ENCODE measurements at regions not wholly inside any gene's neighbourhood (a gene's known extent, or its start where the extent isn't known, plus 50 kb on each side); places are given as distances from the start of the nearest gene placed in this dataset.

- no peak overlapping the region for H3K27ac Mint-ChIP-seq (ENCODE audit: low read depth)
- no peaks in the 10 kb centered on the region for H3K27me3 Mint-ChIP-seq
- H3K9me3 Mint-ChIP-seq, result no peaks in the 10 kb centered on the region
- ATAC-seq (replicated peaks; ENCODE audit: extremely low read depth, poor library complexity, severe bottlenecking), result no peak
- no peak overlapping the region for H3K4me3 Mint-ChIP-seq
- peaks cover 11% of the 10 kb centered on the region for H3K4me1 Mint-ChIP-seq
- DNase-seq (ENCODE audit: low spot score in 2 of 2), result no peak
- H3K36me3 Mint-ChIP-seq (ENCODE audit: insufficient read depth), result no peaks in the 10 kb centered on the region
Measured at GRCh38 chr5:68444833-68445232, 229.3 kb downstream of the PIK3R1 start.

DNA sequence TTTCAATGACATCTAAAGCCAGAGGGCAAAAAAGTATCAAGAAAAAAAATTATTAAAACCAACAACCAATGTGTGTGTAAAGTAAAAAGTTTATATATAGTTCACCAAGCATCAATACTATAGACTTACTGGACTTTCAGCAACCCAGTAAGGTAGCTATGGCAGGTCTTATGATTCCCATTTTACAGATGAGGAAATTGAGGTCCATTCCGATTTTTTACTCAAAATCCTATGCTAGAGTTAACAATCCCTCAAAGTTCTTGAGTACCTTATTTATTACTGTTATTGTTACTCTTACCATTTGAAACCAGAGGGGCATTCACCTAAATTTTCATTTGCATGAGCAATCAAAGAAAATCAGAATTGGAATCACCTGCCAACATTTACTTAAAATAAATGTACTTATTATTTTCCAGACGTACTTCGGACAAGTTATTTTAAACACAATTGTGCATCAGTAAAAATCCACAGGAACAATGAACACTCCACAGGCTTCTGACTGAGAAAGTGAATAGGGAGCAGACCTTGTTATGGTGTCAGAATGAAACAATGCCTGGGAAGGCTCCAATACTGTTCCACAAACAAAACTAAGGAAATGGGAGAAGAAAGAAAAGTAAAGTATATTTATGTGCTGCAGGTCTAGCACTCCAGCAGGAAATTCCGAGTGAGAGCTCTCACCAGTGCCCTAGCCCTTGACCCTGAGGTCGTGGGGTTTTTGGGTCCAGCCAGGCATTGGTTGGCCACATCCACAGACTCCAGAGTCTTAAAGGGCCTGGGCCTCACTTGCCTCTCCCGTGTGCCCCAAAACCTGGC is 229.9 kb downstream of the PIK3R1 start:
- ATAC-seq (replicated peaks; ENCODE audit: extremely low read depth, poor library complexity, severe bottlenecking), result no peak
- H3K4me3 Mint-ChIP-seq, result no peak overlapping the region
- no peaks in the 10 kb centered on the region for H3K27me3 Mint-ChIP-seq
- H3K9me3 Mint-ChIP-seq, result no peaks in the 10 kb centered on the region
- no peak overlapping the region for H3K27ac Mint-ChIP-seq (ENCODE audit: low read depth)
- DNase-seq (ENCODE audit: low spot score in 2 of 2), result no peak
- no peaks in the 10 kb centered on the region for H3K36me3 Mint-ChIP-seq (ENCODE audit: insufficient read depth)
- H3K4me1 Mint-ChIP-seq, result peaks cover 11% of the 10 kb centered on the region

DNA sequence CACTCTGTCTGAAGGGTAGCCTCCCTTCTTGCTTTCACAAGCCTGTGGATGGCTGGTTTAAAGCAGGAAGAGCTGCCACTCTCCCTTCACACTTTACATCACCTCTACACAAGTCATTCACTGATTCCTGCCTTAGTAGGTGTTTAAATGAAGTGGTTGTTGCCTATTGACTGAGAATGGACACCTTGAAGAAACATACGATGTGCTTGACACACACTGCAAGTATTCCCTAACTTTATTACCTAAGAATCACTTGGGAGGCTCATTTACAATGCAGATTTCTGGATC is 230.5 kb downstream of the PIK3R1 start:
- Mint-ChIP-seq H3K27me3 (no peaks in the 10 kb centered on the region), H3K9me3 (no peaks in the 10 kb centered on the region)
- no peak for DNase-seq (ENCODE audit: low spot score in 2 of 2)

DNA sequence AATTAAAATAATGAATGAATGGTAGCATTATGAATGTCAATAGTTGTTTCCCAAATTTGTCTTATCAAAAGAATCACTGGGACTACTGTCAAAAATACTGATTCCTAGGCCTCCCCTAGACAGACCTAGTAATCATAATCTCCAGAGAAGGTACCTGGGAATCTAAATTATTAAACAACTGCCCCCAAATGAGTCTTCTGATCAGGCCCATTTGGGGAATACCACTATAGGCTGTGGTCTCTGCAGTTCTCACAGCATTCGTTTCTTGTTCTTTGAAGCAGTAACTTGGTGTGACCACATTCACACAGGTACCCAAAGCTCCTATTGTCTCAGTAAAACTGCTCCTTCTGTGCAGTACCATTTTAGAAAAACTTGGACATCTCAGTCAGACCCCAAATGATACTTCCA is 230.9 kb downstream of the PIK3R1 start:
- H3K27me3 Mint-ChIP-seq, result no peaks in the 10 kb centered on the region
- no peak overlapping the region for H3K27ac Mint-ChIP-seq (ENCODE audit: low read depth)
- peaks cover 3% of the 10 kb centered on the region for H3K4me1 Mint-ChIP-seq
- H3K4me3 Mint-ChIP-seq, result no peak overlapping the region
- no peaks in the 10 kb centered on the region for H3K9me3 Mint-ChIP-seq
- ATAC-seq (replicated peaks; ENCODE audit: extremely low read depth, poor library complexity, severe bottlenecking) (no peak), DNase-seq (ENCODE audit: low spot score in 2 of 2) (no peak)
- no peaks in the 10 kb centered on the region for H3K36me3 Mint-ChIP-seq (ENCODE audit: insufficient read depth)

More for the DNA sequence above, 230.5 kb downstream of the PIK3R1 start:
- no peaks in the 10 kb centered on the region for H3K36me3 Mint-ChIP-seq (ENCODE audit: insufficient read depth)
- H3K4me1 Mint-ChIP-seq, result peaks cover 8% of the 10 kb centered on the region
- H3K4me3 Mint-ChIP-seq, result no peak overlapping the region
- no peak overlapping the region for H3K27ac Mint-ChIP-seq (ENCODE audit: low read depth)
- ATAC-seq (replicated peaks; ENCODE audit: extremely low read depth, poor library complexity, severe bottlenecking), result no peak

GRCh38 chr5:68447136-68447929 is 231.8 kb downstream of the PIK3R1 start:
- Mint-ChIP-seq H3K36me3 (ENCODE audit: insufficient read depth) (no peaks in the 10 kb centered on the region), H3K4me1 (no peaks in the 10 kb centered on the region)

DNA sequence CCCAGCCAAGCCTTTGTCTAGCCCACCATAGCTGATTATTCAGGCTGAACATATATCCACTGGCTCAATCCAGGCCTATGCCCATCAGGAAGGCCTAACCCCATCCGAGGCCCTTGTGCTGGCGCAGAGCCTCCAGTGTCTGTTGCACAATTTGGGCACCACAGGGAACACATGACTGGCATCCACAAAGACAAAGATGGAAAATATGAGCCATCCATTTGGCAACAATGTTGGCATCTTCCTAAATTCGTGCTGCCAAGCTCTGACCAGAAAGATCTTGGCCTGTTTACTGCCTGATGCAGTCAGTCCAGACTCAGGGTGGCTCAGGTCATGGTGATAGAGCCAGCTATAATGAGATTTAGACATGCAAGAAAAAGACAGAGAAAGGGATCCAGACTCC is 233.8 kb downstream of the PIK3R1 start:
- Mint-ChIP-seq H3K9me3 (no peaks in the 10 kb centered on the region), H3K27me3 (no peaks in the 10 kb centered on the region), H3K4me1 (no peaks in the 10 kb centered on the region), H3K4me3 (no peak overlapping the region), H3K36me3 (ENCODE audit: insufficient read depth) (no peaks in the 10 kb centered on the region), H3K27ac (ENCODE audit: low read depth) (no peak overlapping the region)
- ATAC-seq (replicated peaks; ENCODE audit: extremely low read depth, poor library complexity, severe bottlenecking) (no peak), DNase-seq (ENCODE audit: low spot score in 2 of 2) (no peak)

More at GRCh38 chr5:68447136-68447929, 231.8 kb downstream of the PIK3R1 start:
- no peaks in the 10 kb centered on the region for H3K9me3 Mint-ChIP-seq
- DNase-seq (ENCODE audit: low spot score in 2 of 2) (no peak), ATAC-seq (replicated peaks; ENCODE audit: extremely low read depth, poor library complexity, severe bottlenecking) (no peak)
- H3K4me3 Mint-ChIP-seq, result no peak overlapping the region
- H3K27me3 Mint-ChIP-seq, result no peaks in the 10 kb centered on the region
- H3K27ac Mint-ChIP-seq (ENCODE audit: low read depth), result no peak overlapping the region

DNA sequence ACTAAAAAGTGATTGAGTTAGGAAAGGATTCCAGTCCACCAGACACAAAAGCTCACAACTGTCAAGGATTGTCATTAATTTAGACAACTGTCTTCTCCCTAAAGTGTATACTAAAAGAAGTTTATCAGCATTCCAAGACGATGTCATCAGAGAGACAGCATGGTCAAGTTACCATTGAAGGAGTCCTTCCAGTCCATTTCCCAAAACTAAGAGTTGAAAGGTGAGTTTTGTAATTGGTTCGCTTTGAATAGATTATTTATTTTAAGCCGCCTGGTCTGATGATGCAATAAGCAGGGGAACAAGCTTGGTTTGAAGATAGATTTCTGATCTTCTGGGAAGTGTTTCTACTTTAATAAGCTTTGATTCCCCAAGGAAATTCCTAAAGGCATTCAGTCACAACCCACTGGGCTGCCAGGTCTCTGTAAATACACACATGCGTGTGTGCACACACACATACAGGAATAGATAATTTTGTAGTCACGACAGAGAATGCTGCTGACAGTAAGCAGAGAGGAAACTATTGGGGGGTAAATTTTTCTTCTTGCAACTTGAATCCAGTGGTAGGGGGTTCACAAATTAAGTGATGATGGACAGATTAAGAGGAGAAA is 234.8 kb downstream of the PIK3R1 start:
- Mint-ChIP-seq H3K36me3 (ENCODE audit: insufficient read depth) (no peaks in the 10 kb centered on the region), H3K27ac (ENCODE audit: low read depth) (no peak overlapping the region), H3K9me3 (no peaks in the 10 kb centered on the region), H3K4me1 (no peaks in the 10 kb centered on the region), H3K4me3 (no peak overlapping the region), H3K27me3 (no peaks in the 10 kb centered on the region)
- DNase-seq (ENCODE audit: low spot score in 2 of 2), result no peak
- ATAC-seq (replicated peaks; ENCODE audit: extremely low read depth, poor library complexity, severe bottlenecking), result no peak

DNA sequence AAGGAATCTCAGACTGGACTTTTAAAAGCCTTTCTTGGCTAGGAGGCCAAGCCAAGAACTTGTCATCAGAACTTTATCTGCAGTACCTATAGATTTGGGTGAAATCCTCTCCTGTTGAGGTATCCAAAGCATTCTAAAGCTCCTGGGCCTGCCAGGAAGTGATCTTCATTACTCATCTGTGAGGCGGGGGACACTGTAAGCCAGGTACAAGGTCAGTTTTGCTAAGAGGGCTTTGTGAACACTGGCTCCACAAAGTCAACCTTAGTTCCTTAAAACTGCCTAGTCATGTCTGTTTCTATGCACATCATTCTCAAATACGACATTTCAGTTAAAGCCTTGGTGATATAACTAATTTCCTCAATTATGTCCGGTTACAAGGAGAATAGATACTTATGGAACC is 236.7 kb downstream of the PIK3R1 start:
- H3K4me1 Mint-ChIP-seq, result no peaks in the 10 kb centered on the region
- H3K36me3 Mint-ChIP-seq (ENCODE audit: insufficient read depth), result no peaks in the 10 kb centered on the region
- no peak for DNase-seq (ENCODE audit: low spot score in 2 of 2)

GRCh38 chr5:68454172-68454571 is 238.6 kb downstream of the PIK3R1 start:
- H3K9me3 Mint-ChIP-seq, result no peaks in the 10 kb centered on the region
- no peaks in the 10 kb centered on the region for H3K36me3 Mint-ChIP-seq (ENCODE audit: insufficient read depth)
- H3K27me3 Mint-ChIP-seq, result no peaks in the 10 kb centered on the region
- no peak for ATAC-seq (replicated peaks; ENCODE audit: extremely low read depth, poor library complexity, severe bottlenecking)
- no peaks in the 10 kb centered on the region for H3K4me1 Mint-ChIP-seq
- no peak overlapping the region for H3K27ac Mint-ChIP-seq (ENCODE audit: low read depth)
- no peak for DNase-seq (ENCODE audit: low spot score in 2 of 2)
- no peak overlapping the region for H3K4me3 Mint-ChIP-seq

More for the DNA sequence above, 236.7 kb downstream of the PIK3R1 start:
- H3K27ac Mint-ChIP-seq (ENCODE audit: low read depth), result no peak overlapping the region
- no peak overlapping the region for H3K4me3 Mint-ChIP-seq
- no peaks in the 10 kb centered on the region for H3K27me3 Mint-ChIP-seq
- ATAC-seq (replicated peaks; ENCODE audit: extremely low read depth, poor library complexity, severe bottlenecking), result no peak
- no peaks in the 10 kb centered on the region for H3K9me3 Mint-ChIP-seq

- DNase-seq (ENCODE audit: low spot score in 2 of 2) (no peak), ATAC-seq (replicated peaks; ENCODE audit: extremely low read depth, poor library complexity, severe bottlenecking) (no peak)
- Mint-ChIP-seq H3K4me1 (no peaks in the 10 kb centered on the region), H3K27ac (ENCODE audit: low read depth) (no peak overlapping the region), H3K9me3 (no peaks in the 10 kb centered on the region), H3K36me3 (ENCODE audit: insufficient read depth) (no peaks in the 10 kb centered on the region), H3K27me3 (no peaks in the 10 kb centered on the region), H3K4me3 (no peak overlapping the region)
Measured at GRCh38 chr5:68454766-68455165, 239.2 kb downstream of the PIK3R1 start.

- H3K27ac Mint-ChIP-seq (ENCODE audit: low read depth), result no peak overlapping the region
Measured at GRCh38 chr5:68455216-68455615, 239.7 kb downstream of the PIK3R1 start.

DNA sequence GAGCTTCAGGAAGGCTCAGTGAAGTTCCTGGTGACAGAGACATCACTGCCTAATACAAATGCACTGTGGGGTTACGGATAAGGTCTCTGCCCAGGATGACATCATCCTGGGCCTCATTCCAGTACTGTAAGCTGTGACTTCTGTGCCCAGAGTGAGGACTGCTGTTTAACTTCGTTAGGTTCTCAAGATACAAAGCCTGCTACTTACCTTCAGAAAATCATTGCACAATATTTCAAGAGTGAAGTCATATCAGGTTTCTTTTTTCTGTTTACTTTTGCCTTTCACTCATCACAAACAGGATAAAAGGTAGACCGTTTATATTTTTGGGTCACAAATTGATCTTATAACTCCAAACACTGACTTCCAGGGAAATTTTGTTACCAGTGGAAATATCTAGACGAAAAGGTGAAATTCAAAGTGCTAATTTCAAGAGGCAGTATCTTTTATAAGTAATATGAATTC is 241.2 kb downstream of the PIK3R1 start:
- no peak for ATAC-seq (replicated peaks; ENCODE audit: extremely low read depth, poor library complexity, severe bottlenecking)
- H3K36me3 Mint-ChIP-seq (ENCODE audit: insufficient read depth), result no peaks in the 10 kb centered on the region
- no peaks in the 10 kb centered on the region for H3K9me3 Mint-ChIP-seq
- no peaks in the 10 kb centered on the region for H3K4me1 Mint-ChIP-seq
- H3K27me3 Mint-ChIP-seq, result no peaks in the 10 kb centered on the region
- H3K27ac Mint-ChIP-seq (ENCODE audit: low read depth), result no peak overlapping the region
- DNase-seq (ENCODE audit: low spot score in 2 of 2), result no peak
- H3K4me3 Mint-ChIP-seq, result no peak overlapping the region

More at GRCh38 chr5:68455216-68455615, 239.7 kb downstream of the PIK3R1 start:
- Mint-ChIP-seq H3K36me3 (ENCODE audit: insufficient read depth) (no peaks in the 10 kb centered on the region), H3K4me1 (no peaks in the 10 kb centered on the region), H3K27me3 (no peaks in the 10 kb centered on the region), H3K9me3 (no peaks in the 10 kb centered on the region), H3K4me3 (no peak overlapping the region)
- ATAC-seq (replicated peaks; ENCODE audit: extremely low read depth, poor library complexity, severe bottlenecking), result no peak
- DNase-seq (ENCODE audit: low spot score in 2 of 2), result no peak

DNA sequence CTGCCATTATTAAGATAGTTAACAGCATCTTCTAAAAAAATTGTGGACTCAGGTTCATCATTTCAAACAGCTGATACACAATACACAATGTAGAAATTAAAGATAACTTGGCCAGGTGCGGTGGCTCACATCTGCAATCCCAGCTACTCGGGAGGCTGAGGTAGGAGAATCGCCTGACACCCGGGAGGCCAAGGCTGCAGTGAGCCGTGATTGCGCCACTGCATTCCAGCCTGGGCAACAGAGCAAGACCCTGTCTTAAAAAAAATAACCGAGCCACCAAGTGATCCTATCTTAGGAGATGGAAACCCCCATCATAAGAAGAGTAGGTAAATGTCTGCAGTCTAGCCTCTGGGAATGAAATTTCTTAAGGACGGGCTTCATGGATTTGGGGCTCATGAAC is 241.7 kb downstream of the PIK3R1 start:
- no peak overlapping the region for H3K27ac Mint-ChIP-seq (ENCODE audit: low read depth)
- no peaks in the 10 kb centered on the region for H3K9me3 Mint-ChIP-seq
- no peak overlapping the region for H3K4me3 Mint-ChIP-seq
- ATAC-seq (replicated peaks; ENCODE audit: extremely low read depth, poor library complexity, severe bottlenecking), result no peak
- H3K36me3 Mint-ChIP-seq (ENCODE audit: insufficient read depth), result no peaks in the 10 kb centered on the region
- no peaks in the 10 kb centered on the region for H3K4me1 Mint-ChIP-seq
- DNase-seq (ENCODE audit: low spot score in 2 of 2), result no peak
- H3K27me3 Mint-ChIP-seq, result no peaks in the 10 kb centered on the region
